Gastroesophageal sphincter (tissue), 4 donors: ENCODE measurements at regions not wholly inside any gene's neighbourhood (a gene's known extent, or its start where the extent isn't known, plus 50 kb on each side); places are given as distances from the start of the nearest gene placed in this dataset.

Experiments used
- ATAC-seq: fragments of 150-250 bp; one replicate; pipeline ENCODE4 v1.9.1; 2016; ENCODE audit warnings: mild to moderate bottlenecking, moderate library complexity
- H3K27ac ChIP-seq, 4 donors: fragments of 200-600 bp; sonication (generic) in 3 of 4; 1 replicate in 3 of 4; 2 replicates in 1 of 4; pipeline ENCODE4 v1.5.1; 2016 to 2019
- H3K27me3 ChIP-seq: fragments of 200-600 bp; sonication (generic); one replicate; pipeline ENCODE4 v1.5.1; 2019
- H3K36me3 ChIP-seq, 2 donors: fragments of 200-600 bp; sonication (generic); one replicate each; pipeline ENCODE4 v1.5.1; 2019; ENCODE audit warnings: control low read depth in 1 of 2
- H3K4me1 ChIP-seq, 3 donors: fragments of 200-600 bp; sonication (generic); 1 replicate in 2 of 3; 2 replicates in 1 of 3; pipeline ENCODE4 v1.5.1; 2016 to 2019; ENCODE audit warnings: control low read depth in 2 of 3
- H3K4me3 ChIP-seq, 2 donors: fragments of 200-600 bp; sonication (generic); one replicate each; pipeline ENCODE4 v1.5.1; 2019; ENCODE audit warnings: mild to moderate bottlenecking in 1 of 2, moderate library complexity in 1 of 2
- H3K9me3 ChIP-seq, 3 donors: fragments of 200-600 bp; sonication (generic); one replicate each; pipeline ENCODE4 v1.5.1; 2017 to 2019; ENCODE audit warnings: control low read depth in 2 of 3
- EP300 ChIP-seq: sonication (generic); formaldehyde crosslinking; IDR thresholded peaks from one replicate; pipeline ENCODE4 v1.6.1; 2017; ENCODE audit warnings: antibody characterized with exemption, mild to moderate bottlenecking
- POLR2A ChIP-seq, 2 donors: fragments of 450-650 bp; IDR thresholded peaks; one replicate each; pipeline ENCODE4 v1.6.1; 2017; ENCODE audit warnings: antibody characterized with exemption in 2 of 2, mild to moderate bottlenecking in 2 of 2, moderate library complexity in 1 of 2
- POLR2AphosphoS5 ChIP-seq: sonication (generic); formaldehyde crosslinking; IDR thresholded peaks from one replicate; pipeline ENCODE4 v1.6.1; 2017; ENCODE audit warnings: antibody characterized with exemption
- WGBS, 2 donors: methylation state at CpG; one replicate each; pipeline ENCODE4 v1.1.5; 2018; ENCODE audit warnings: low coverage in 1 of 2; 5-methylcytosine and 5-hydroxymethylcytosine counted together
- TF ChIP-seq, protein P1 (sequence below), 4 experiments: fragments of 200-600 bp in 2 of 4; fragments of 450-650 bp in 2 of 4; sonication (generic) in 1 of 4; IDR thresholded peaks; one replicate each; pipeline ENCODE4 v1.5.1; 2017 to 2019; ENCODE audit warnings: antibody characterized with exemption in 4 of 4, mild to moderate bottlenecking in 2 of 4, moderate library complexity in 2 of 4

DNA sequence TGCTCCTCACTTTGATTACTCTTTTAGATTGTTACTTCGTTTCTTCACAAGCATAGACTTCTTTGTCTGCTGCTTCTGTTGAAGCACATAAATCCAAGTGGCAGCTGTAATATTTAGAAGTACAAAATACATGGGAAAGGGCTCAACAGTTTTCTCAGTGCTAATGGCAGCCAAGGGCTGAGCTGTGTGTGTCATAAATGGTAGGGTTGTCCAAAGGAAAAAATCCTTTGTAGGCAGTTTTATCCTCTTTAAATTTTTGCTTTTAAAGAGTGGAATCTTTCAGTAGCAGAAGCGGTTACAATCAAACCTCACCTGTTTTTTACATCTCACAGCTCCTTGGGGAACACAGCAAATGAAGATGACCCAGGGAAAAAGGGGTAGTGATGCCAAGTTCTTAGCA lies 650.8 kb downstream of the PLPP3 start:
- no peak for ATAC-seq
- no peaks in the 10 kb centered on the region for H3K36me3 ChIP-seq
- 71 to 72% methylated on average over 2 of the region's 2 CpGs for WGBS, 2 donors
- peaks cover 0 to 16% (median 3%) of the 10 kb centered on the region in 3 donors for H3K4me1 ChIP-seq
- no peak overlapping the region for H3K27ac ChIP-seq
- H3K9me3 ChIP-seq = no peaks in the 10 kb centered on the region
- no peaks in the 10 kb centered on the region for H3K27me3 ChIP-seq
- TF ChIP-seq POLR2AphosphoS5 (no peak), EP300 (no peak), POLR2A (IDR thresholded peaks at IDR 0.05) (no peak)
- TF ChIP-seq, protein P1, sequence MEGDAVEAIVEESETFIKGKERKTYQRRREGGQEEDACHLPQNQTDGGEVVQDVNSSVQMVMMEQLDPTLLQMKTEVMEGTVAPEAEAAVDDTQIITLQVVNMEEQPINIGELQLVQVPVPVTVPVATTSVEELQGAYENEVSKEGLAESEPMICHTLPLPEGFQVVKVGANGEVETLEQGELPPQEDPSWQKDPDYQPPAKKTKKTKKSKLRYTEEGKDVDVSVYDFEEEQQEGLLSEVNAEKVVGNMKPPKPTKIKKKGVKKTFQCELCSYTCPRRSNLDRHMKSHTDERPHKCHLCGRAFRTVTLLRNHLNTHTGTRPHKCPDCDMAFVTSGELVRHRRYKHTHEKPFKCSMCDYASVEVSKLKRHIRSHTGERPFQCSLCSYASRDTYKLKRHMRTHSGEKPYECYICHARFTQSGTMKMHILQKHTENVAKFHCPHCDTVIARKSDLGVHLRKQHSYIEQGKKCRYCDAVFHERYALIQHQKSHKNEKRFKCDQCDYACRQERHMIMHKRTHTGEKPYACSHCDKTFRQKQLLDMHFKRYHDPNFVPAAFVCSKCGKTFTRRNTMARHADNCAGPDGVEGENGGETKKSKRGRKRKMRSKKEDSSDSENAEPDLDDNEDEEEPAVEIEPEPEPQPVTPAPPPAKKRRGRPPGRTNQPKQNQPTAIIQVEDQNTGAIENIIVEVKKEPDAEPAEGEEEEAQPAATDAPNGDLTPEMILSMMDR (IDR thresholded peaks at IDR 0.05) = no peak
- no peak overlapping the region for H3K4me3 ChIP-seq

DNA sequence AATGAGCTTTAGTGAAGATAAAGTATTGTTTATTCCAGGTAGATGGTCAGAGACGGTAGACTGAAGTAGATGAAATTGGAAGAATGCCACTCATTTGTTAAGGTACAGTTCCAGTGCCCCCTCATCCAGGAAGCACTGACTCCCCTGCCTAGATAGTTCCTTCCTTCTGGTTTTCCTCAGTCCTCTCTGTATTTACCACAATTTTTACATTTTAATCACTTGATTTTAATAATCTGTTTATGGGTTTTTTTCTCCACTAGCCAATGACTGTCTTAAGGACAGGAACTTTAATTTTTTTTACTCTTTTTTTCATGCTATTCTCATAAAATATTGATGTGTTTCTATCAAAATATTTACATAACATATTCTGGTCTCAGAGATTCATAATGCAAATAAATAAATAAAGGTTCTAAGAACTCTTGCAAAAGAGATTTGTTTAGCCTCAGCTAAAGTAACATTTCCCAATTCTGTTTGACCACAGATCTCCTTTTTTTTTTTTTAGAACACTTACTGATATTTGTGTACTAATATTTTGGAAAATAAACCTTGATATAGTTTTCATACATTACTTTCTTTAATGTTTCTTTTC lies 651.6 kb downstream of the PLPP3 start:
- H3K27ac ChIP-seq = no peak overlapping the region
- H3K4me3 ChIP-seq = no peak overlapping the region
- no peaks in the 10 kb centered on the region for H3K36me3 ChIP-seq
- no peaks in the 10 kb centered on the region for H3K27me3 ChIP-seq
- ATAC-seq = no peak
- WGBS, 2 donors = 45 to 67% methylated on average over 1 of the region's 1 CpG
- TF ChIP-seq, protein P1 (IDR thresholded peaks at IDR 0.05) = no peak
- TF ChIP-seq POLR2A (IDR thresholded peaks at IDR 0.05) = no peak
- no peak for TF ChIP-seq POLR2AphosphoS5
- TF ChIP-seq EP300 = no peak
- peaks cover 0 to 16% (median 3%) of the 10 kb centered on the region in 3 donors for H3K4me1 ChIP-seq
- no peaks in the 10 kb centered on the region for H3K9me3 ChIP-seq

DNA sequence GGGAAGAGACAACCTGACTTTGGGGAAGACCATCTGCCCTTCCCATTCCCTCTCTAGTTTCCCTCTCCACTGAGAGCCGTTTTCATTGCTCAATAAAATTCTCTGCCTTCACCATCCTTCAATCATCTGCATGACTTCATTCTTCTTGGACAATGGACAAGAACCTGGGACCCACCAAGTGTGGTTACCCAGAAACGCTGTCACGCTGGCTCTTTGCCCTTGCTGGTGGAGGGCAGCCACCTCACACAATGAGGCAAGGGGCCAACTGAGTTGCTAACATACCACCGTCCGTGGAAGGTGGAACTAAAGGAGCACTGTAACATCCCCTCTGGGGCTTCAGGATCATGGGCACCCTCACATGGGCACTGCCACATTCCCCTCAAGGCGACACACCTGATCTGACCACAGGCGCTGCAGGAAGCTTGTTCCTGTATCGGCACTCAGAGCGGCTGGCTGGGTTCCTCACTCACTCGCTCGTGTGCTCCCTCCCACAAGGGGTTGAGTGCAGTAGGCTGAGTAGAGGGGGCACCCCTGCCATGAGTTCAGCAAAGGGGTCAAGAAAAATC lies 652.4 kb downstream of the PLPP3 start:
- H3K4me1 ChIP-seq = peaks cover 0 to 17% (median 3%) of the 10 kb centered on the region in 3 donors
- H3K27me3 ChIP-seq = no peaks in the 10 kb centered on the region
- ATAC-seq = no peak
- WGBS, 2 donors = 67% methylated on average over 3 of the region's 11 CpGs; no CpG with 5 or more reads in 1 of the 2 donors
- H3K4me3 ChIP-seq = no peak overlapping the region
- TF ChIP-seq, protein P1 (IDR thresholded peaks at IDR 0.05) = no peak
- TF ChIP-seq POLR2AphosphoS5 (no peak), EP300 (no peak), POLR2A (IDR thresholded peaks at IDR 0.05) (no peak)
- no peaks in the 10 kb centered on the region for H3K9me3 ChIP-seq
- no peaks in the 10 kb centered on the region for H3K36me3 ChIP-seq
- H3K27ac ChIP-seq = no peak overlapping the region

DNA sequence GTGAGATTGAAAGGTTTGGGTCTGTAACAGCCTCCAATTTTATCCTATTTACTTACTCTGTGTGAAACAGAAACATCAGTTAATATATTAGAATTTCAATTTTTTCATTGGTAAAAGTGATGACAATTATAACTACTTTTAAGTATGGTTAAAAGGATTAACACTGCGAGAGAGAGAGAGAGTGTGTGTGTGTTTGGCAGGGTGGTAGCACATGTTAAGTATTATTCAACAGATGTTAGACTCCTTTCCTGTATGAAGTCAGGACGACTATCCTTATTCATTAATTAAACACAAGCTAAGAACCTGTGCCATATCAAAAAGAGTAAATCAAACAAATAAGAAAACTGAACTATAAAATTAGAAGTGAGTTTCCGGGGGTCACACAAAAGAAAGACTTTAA lies 662.5 kb downstream of the PLPP3 start:
- Histone ChIP-seq H3K27ac (no peak overlapping the region), H3K27me3 (no peaks in the 10 kb centered on the region), H3K4me3 (no peak overlapping the region), H3K4me1 (peaks cover 0 to 18% (median 4%) of the 10 kb centered on the region in 3 donors), H3K36me3 (no peaks in the 10 kb centered on the region), H3K9me3 (no peaks in the 10 kb centered on the region)
- WGBS, 2 donors = 42 to 57% methylated on average over 3 of the region's 3 CpGs
- ATAC-seq = no peak
- no peak for TF ChIP-seq POLR2A (IDR thresholded peaks at IDR 0.05)
- TF ChIP-seq EP300 = no peak
- TF ChIP-seq, protein P1 (IDR thresholded peaks at IDR 0.05) = no peak
- TF ChIP-seq POLR2AphosphoS5 = no peak

DNA sequence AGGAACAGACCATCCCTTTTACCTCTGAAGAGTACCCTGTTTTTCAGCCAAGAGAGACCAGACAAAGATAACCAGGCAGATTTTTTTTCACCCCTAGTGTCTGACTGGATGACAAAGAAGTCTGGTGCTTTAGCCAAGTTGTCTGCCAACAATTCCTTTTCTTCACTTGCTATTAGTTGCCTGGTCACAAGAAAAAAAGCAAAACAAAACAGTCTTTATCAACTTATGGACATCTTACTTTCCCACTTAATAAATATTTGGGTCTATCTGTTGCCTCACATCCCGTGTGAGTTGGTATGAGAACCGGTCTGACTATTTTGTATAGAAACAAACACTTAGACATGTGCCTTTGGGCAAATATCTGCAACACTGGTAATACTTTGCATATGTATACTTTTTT lies 662.9 kb downstream of the PLPP3 start:
- no peak overlapping the region for H3K27ac ChIP-seq
- H3K4me1 ChIP-seq = peaks cover 0 to 14% (median 4%) of the 10 kb centered on the region in 3 donors
- H3K36me3 ChIP-seq = no peaks in the 10 kb centered on the region
- no peak overlapping the region for H3K4me3 ChIP-seq
- H3K27me3 ChIP-seq = no peaks in the 10 kb centered on the region
- TF ChIP-seq, protein P1 (IDR thresholded peaks at IDR 0.05) = no peak
- TF ChIP-seq POLR2AphosphoS5 = no peak
- TF ChIP-seq EP300 = no peak
- TF ChIP-seq POLR2A (IDR thresholded peaks at IDR 0.05) = no peak
- H3K9me3 ChIP-seq = no peaks in the 10 kb centered on the region
- ATAC-seq = no peak
- 0 to 11% methylated on average over 2 of the region's 2 CpGs for WGBS, 2 donors
